PC-9 (cell line): ENCODE measurements at regions not wholly inside any gene's neighbourhood (a gene's known extent, or its start where the extent isn't known, plus 50 kb on each side); places are given as distances from the start of the nearest gene placed in this dataset.

Source experiments
- EZH2 ChIP-seq: fragments of 200-600 bp; sonication (generic); IDR thresholded peaks from 2 replicates; pipeline ENCODE4 v1.8.0; 2017; ENCODE audit warnings: antibody characterized with exemption, low read depth
- TF ChIP-seq, protein P1 (sequence below): fragments of 200-600 bp; sonication (generic); conservative IDR thresholded peaks from 2 replicates; pipeline ENCODE4 v1.6.1; 2017; ENCODE audit warnings: mixed run types, antibody characterized with exemption, mild to moderate bottlenecking, moderate library complexity

DNA sequence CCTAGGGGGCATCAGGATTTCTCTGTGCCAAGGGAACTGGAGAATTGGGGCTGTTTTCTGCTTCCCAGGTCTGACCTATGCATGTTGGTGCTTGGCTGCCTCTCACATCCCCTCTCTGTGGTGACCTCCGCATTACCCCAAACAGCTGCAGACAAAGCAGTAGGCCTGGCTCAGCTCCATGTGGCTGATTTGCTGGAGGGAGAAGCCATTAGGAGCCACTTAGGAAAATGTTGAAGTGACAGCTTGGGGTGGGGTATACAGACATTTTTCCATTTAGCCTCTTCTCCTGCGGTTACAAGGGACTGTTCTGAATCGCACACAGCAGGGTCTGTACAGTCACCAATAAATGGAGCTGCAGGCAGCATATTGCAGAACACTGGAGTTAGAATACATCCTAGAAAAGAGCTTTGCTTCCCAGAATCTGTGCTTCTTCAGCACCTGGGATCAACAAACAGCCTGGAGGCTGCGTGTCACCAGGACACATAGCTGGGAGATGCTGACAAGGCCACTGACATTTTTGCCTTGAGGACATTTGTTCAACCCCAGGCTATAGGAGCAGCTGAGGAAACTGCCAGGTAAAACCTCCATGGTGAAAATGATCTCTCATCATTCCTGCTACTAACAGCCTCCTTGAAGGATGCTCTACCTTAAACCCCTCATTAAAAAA, 335.3 kb downstream of the DIRAS2 start:
- TF ChIP-seq, protein P1, sequence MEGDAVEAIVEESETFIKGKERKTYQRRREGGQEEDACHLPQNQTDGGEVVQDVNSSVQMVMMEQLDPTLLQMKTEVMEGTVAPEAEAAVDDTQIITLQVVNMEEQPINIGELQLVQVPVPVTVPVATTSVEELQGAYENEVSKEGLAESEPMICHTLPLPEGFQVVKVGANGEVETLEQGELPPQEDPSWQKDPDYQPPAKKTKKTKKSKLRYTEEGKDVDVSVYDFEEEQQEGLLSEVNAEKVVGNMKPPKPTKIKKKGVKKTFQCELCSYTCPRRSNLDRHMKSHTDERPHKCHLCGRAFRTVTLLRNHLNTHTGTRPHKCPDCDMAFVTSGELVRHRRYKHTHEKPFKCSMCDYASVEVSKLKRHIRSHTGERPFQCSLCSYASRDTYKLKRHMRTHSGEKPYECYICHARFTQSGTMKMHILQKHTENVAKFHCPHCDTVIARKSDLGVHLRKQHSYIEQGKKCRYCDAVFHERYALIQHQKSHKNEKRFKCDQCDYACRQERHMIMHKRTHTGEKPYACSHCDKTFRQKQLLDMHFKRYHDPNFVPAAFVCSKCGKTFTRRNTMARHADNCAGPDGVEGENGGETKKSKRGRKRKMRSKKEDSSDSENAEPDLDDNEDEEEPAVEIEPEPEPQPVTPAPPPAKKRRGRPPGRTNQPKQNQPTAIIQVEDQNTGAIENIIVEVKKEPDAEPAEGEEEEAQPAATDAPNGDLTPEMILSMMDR, result no peak
- no peak for TF ChIP-seq EZH2
